Upper lobe of right lung (tissue), 1 donor: ENCODE measurements at regions not wholly inside any gene's neighbourhood (a gene's known extent, or its start where the extent isn't known, plus 50 kb on each side); places are given as distances from the start of the nearest gene placed in this dataset.

Experiments used
- ATAC-seq: fragments of 200-7000 bp; cut with Tn5 transposase; one replicate; pipeline ENCODE4 v1.9.1; 2020; ENCODE audit warnings: mild to moderate bottlenecking, moderate library complexity
- DNase-seq: peaks from one replicate; pipeline ENCODE4 v3.0.0-alpha.2; 2020
- H3K27ac ChIP-seq: fragments of 200-600 bp; one replicate; pipeline ENCODE4 v1.8.0; 2022
- H3K27me3 ChIP-seq: fragments of 200-600 bp; one replicate; pipeline ENCODE4 v1.8.0; 2022; ENCODE audit warnings: mild to moderate bottlenecking
- H3K36me3 ChIP-seq: fragments of 200-600 bp; one replicate; pipeline ENCODE4 v1.8.0; 2022
- H3K4me1 ChIP-seq: fragments of 200-600 bp; one replicate; pipeline ENCODE4 v1.8.0; 2022
- H3K4me3 ChIP-seq: fragments of 200-600 bp; one replicate; pipeline ENCODE4 v1.8.0; 2022; ENCODE audit warnings: mild to moderate bottlenecking
- H3K9me3 ChIP-seq: fragments of 200-600 bp; one replicate; pipeline ENCODE4 v1.8.0; 2022
- intact Hi-C: fragments of 100-400 bp; cut with DNase I; formaldehyde crosslinking; loops from one replicate; pipeline ENCODE4 v1.11.0; 2022
- TF ChIP-seq, protein P1 (sequence below): fragments of 200-600 bp; IDR thresholded peaks from one replicate; pipeline ENCODE4 v1.8.0; 2022; ENCODE audit warnings: antibody characterized with exemption
- donor health status: DM: no; HTN: yes; CAD: no; lungs with severe emphysema.

DNA sequence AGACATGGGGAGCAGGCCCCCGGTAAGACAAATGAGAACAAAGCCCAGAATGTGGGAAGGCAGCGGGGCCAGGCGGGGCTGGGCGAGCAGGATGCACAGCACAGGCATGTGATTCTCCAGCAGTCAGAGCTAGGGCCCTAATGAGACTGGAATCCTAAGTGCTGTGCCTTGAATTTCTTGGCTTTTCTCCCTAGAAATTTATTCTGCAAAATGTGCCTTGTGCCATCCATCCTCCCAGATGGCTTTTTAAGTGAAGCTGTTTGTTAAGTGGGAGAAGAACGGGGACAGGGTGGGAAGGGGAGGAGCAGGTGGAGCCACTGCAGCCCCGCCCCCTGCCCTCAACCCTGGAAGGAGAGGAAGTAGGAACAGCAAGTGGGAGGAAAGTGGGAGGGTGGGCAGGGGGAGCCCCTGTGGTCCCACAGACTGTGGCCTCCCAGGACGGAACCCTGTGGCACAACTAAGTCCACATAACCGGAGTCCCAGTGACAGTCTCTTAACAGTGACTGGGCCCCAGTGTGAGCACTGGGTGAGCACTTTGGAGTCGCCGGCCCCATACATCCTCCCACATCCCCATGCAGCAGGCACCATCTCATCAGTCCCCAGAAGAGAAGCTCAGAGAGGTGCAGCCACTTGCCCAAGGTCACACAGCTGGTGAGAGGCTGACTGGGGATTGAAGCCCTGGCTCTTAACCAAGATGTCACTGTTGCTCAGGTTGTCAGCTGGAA lies 216.9 kb downstream of the MATN1 start:
- Histone ChIP-seq H3K4me1 (no peaks in the 10 kb centered on the region), H3K27me3 (peaks cover 11% of the 10 kb centered on the region), H3K9me3 (no peaks in the 10 kb centered on the region), H3K4me3 (no peak overlapping the region), H3K36me3 (no peaks in the 10 kb centered on the region), H3K27ac (no peak overlapping the region)
- DNase-seq = no peak
- TF ChIP-seq, protein P1, sequence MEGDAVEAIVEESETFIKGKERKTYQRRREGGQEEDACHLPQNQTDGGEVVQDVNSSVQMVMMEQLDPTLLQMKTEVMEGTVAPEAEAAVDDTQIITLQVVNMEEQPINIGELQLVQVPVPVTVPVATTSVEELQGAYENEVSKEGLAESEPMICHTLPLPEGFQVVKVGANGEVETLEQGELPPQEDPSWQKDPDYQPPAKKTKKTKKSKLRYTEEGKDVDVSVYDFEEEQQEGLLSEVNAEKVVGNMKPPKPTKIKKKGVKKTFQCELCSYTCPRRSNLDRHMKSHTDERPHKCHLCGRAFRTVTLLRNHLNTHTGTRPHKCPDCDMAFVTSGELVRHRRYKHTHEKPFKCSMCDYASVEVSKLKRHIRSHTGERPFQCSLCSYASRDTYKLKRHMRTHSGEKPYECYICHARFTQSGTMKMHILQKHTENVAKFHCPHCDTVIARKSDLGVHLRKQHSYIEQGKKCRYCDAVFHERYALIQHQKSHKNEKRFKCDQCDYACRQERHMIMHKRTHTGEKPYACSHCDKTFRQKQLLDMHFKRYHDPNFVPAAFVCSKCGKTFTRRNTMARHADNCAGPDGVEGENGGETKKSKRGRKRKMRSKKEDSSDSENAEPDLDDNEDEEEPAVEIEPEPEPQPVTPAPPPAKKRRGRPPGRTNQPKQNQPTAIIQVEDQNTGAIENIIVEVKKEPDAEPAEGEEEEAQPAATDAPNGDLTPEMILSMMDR = no peak
- no peak for ATAC-seq
- intact Hi-C loops = no loop called here

DNA sequence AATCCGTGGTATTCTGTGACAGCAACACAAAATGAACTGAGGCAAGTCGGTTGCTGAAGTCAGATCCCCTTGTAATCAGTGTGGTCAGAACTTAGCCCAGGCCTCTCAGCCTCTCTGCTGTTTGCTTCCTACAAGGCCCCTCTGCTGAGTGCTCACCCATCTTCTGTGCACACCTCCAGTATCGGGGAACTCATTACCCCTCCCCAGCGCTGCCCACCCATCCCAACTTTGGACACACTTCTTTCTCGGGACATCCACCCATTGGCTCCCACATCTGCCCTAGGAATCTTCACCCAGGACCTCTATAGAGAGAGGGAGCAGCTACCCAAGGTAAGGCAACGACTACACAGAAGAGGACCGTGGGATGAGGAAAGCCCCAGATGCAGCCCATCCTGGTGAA lies 217.5 kb downstream of the MATN1 start:
- H3K4me1 ChIP-seq = no peaks in the 10 kb centered on the region
- H3K9me3 ChIP-seq = no peaks in the 10 kb centered on the region
- H3K27ac ChIP-seq = no peak overlapping the region
- intact Hi-C loops = no loop called here
- DNase-seq = no peak
- ATAC-seq = no peak
- H3K4me3 ChIP-seq = no peak overlapping the region
- TF ChIP-seq, protein P1 = no peak
- H3K27me3 ChIP-seq = peaks cover 11% of the 10 kb centered on the region
- H3K36me3 ChIP-seq = no peaks in the 10 kb centered on the region

DNA sequence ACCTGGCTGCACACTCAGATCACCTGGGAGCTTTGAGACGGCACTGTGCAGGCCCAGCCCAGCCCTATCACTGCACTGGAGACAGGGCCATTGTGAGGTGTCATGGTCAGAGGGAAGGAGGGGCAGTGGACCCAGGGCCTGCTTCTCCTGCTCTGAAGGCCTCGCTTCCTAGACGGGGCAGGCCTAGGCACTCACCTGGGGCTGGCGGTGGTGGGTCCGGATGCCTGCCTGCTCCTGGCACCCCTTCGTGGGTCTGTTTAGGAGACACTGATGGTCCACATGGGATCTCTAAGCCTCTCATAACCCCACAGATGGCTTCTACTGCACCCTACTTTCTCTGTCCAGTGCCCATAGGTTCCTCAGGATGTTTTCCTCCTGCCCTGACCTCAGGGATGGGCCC lies 230.9 kb downstream of the MATN1 start:
- H3K4me3 ChIP-seq = no peak overlapping the region
- DNase-seq (no peak), ATAC-seq (peak; percentile 14)
- intact Hi-C loops = no loop called here
- H3K27me3 ChIP-seq = no peaks in the 10 kb centered on the region
- no peaks in the 10 kb centered on the region for H3K4me1 ChIP-seq
- no peak overlapping the region for H3K27ac ChIP-seq
- H3K9me3 ChIP-seq = no peaks in the 10 kb centered on the region
- H3K36me3 ChIP-seq = no peaks in the 10 kb centered on the region
- TF ChIP-seq, protein P1 = no peak

DNA sequence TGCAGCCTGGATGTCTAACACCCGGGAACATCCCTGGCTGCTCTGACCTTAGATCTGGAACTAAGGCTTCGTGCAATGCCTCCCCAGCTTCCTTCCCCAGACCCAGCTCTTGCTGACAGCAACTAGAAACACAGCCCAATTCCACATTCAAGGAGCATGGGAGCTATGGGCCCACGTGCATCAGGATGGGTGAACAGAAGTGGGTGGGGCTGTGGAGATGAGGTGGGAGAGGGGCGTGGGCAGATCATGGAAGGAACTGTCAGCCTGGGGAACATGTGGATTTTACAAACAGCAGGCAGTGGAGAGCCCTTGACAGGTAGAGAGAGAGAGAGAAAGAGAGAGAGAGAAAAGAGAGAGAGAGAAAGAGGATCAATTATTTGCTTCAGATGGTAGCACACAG lies 231.6 kb downstream of the MATN1 start:
- intact Hi-C loops = no loop called here
- Histone ChIP-seq H3K27me3 (no peaks in the 10 kb centered on the region), H3K27ac (no peak overlapping the region), H3K4me3 (no peak overlapping the region), H3K9me3 (no peaks in the 10 kb centered on the region), H3K36me3 (no peaks in the 10 kb centered on the region), H3K4me1 (no peaks in the 10 kb centered on the region)
- DNase-seq (no peak), ATAC-seq (no peak)
- TF ChIP-seq, protein P1 = no peak

DNA sequence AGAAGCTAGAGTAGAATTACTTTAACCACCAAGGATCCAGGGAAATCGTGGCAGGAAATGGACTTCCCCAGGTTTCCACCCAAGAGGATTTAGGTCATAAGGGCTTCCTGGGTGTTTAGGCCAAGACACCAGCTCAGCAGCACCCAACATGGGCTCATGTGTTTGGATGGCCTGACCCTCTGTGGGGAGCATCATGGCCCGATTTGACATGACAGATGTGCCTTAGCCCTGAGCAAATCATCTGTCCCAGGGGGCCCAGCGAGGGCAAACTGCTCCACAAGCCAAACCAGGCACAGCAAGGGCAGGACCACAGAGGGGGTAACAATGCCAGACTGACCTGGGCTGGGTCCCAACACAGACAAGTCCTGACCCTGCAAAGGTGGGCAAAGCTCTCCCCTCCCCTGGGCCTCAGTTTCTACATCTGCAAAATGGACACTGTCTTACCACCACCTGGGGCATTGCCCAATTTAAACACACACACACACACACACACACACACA lies 232.8 kb downstream of the MATN1 start:
- Histone ChIP-seq H3K4me3 (no peak overlapping the region), H3K27me3 (no peaks in the 10 kb centered on the region), H3K27ac (no peak overlapping the region), H3K4me1 (no peaks in the 10 kb centered on the region), H3K36me3 (no peaks in the 10 kb centered on the region), H3K9me3 (no peaks in the 10 kb centered on the region)
- no peak for DNase-seq
- no peak for ATAC-seq
- intact Hi-C loops = no loop called here
- TF ChIP-seq, protein P1 = no peak
